ENCODE measurements at regions not wholly inside any gene's neighbourhood (a gene's known extent, or its start where the extent isn't known, plus 50 kb on each side); places are given as distances from the start of the nearest gene placed in this dataset.

- intact Hi-C loops (cut with micrococcal nuclease) (no loop called here), dilution Hi-C loops (cut with MboI; ENCODE audit: extremely low pct_ligation_motif_present, low sequenced_read_pairs) (no loop called here)
- Histone ChIP-seq H3K9me3 (replicated peaks; ENCODE audit: control insufficient read depth, insufficient read depth, low read length) (no peaks in the 10 kb centered on the region), H4K20me1 (replicated peaks; ENCODE audit: control insufficient read depth, extremely low read depth, insufficient read depth, low read length) (no peaks in the 10 kb centered on the region), H3K4me1 (ENCODE audit: control insufficient read depth, extremely low read depth, insufficient read depth, low read length) (peaks cover 11% of the 10 kb centered on the region), H3K9ac (replicated peaks; ENCODE audit: extremely low read depth, insufficient read depth, low read length) (no peak overlapping the region), H3K27me3 (ENCODE audit: control insufficient read depth in 2 of 2, insufficient read depth in 2 of 2, low read length in 2 of 2) (peaks cover 6 to 9% of the 10 kb centered on the region in 2 experiments), H3K27ac (ENCODE audit: insufficient read depth, low read depth, low read length) (no peak overlapping the region), H3K4me3 (replicated peaks in 1 of 3; ENCODE audit: insufficient read depth in 1 of 3, low read depth in 1 of 3, low read length in 3 of 3) (no peak overlapping the region), H3K9me1 (replicated peaks; ENCODE audit: control insufficient read depth, extremely low read depth, insufficient read depth, low read length) (no peaks in the 10 kb centered on the region), H2AFZ (ENCODE audit: low read depth, low read length) (no peak overlapping the region), H3K36me3 (ENCODE audit: control insufficient read depth in 2 of 2, extremely low read depth in 1 of 2, insufficient read depth in 2 of 2, low read length in 2 of 2) (peaks cover 0 to 1% of the 10 kb centered on the region in 2 experiments), H3K79me2 (ENCODE audit: control insufficient read depth, insufficient read depth, low read length) (no peaks in the 10 kb centered on the region), H3K4me2 (ENCODE audit: insufficient read depth, low read length) (no peak overlapping the region)
- FAIRE-seq (no peak), DNase-seq (ENCODE audit: low read depth, low spot score) (no peak)
- CTCF ChIA-PET, result interaction anchor here (1.0 kb wide), 1 partner anchor 35 kb away, joined by 3 read pairs; no protein-coding TSS in a partner anchor
- POLR2A ChIA-PET, result no interaction called here
- TF ChIP-seq MAX (IDR thresholded peaks at IDR 0.05; ENCODE audit: insufficient read depth, insufficient read length) (no peak), POLR2AphosphoS5 (IDR thresholded peaks at IDR 0.05; ENCODE audit: insufficient read depth, low read depth, low read length) (no peak), MYC (IDR thresholded peaks at IDR 0.05; ENCODE audit: low read depth, low read length) (no peak), EZH2 (IDR thresholded peaks at IDR 0.05; ENCODE audit: borderline replicate concordance, low read depth, low read length, severe bottlenecking) (no peak), CTCF (IDR thresholded peaks at IDR 0.05; ENCODE audit: extremely low read depth in 1 of 2, insufficient read depth in 1 of 2, low read depth in 1 of 2, low read length in 2 of 2) (no peak), JUN (IDR thresholded peaks at IDR 0.05; ENCODE audit: borderline replicate concordance, insufficient read depth, insufficient read length, low read depth) (no peak), GATA2 (IDR thresholded peaks at IDR 0.05; ENCODE audit: insufficient read depth, insufficient read length, low read depth, low read length) (no peak), POLR2A (IDR thresholded peaks at IDR 0.05; ENCODE audit: low read depth, low read length) (no peak), FOS (IDR thresholded peaks at IDR 0.05; ENCODE audit: borderline replicate concordance, insufficient read depth, low read length) (no peak)
- BruUV-seq (replicated peaks), result no TSS peak
Measured at GRCh38 chr4:41380511-41381157, 123.9 kb downstream of the UCHL1 start.

All from endothelial cell of umbilical vein (primary cell).